ENCODE measurements at regions not wholly inside any gene's neighbourhood (a gene's known extent, or its start where the extent isn't known, plus 50 kb on each side); places are given as distances from the start of the nearest gene placed in this dataset.
A peak's percentile ranks its signal among the peaks of the same experiment; 100 is the strongest.

DNA sequence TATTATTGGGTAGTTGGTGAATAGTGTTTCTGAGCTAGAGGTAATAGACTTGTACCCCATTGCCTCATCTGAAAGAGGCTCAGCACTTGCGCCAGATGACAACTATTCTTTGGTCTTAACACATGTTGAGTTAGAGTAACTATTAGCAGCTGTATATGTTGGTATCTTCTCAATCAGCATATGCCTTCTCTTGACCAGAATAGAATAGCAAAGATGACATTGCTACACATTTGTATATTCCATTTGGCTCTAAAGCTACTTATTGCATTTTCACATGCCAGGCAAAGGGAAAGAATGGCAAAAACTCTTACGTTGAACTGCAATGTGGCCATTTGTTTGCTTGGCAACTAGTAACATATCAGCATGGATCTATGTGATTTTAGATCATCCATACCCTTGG is 173.8 kb upstream of the AGR3 start:
- H3K27me3 ChIP-seq (replicated peaks; ENCODE audit: insufficient read depth): no peaks in the 10 kb centered on the region
- H3K4me2 ChIP-seq (ENCODE audit: unreplicated experiment): no peak overlapping the region
- no peaks in the 10 kb centered on the region for H4K20me1 ChIP-seq (ENCODE audit: insufficient read depth)
- H3K36me3 ChIP-seq (ENCODE audit: low read depth): no peaks in the 10 kb centered on the region
- in situ Hi-C loops (cut with MboI): no loop called here
- H3K4me3 ChIP-seq: no peak overlapping the region
- no peak overlapping the region for H2AFZ ChIP-seq
- WGBS, 2 experiments (ENCODE audit: low coverage in 1 of 2, low lambda C conversion rate in 2 of 2, missing lambda C conversion rate in 2 of 2): 97 to 100% methylated on average over 2 of the region's 2 CpGs
- H3K9me2 ChIP-seq (ENCODE audit: insufficient read depth): no peaks in the 10 kb centered on the region
- H3F3A ChIP-seq (ENCODE audit: insufficient read depth): no peaks in the 10 kb centered on the region
- no peaks in the 10 kb centered on the region for H3K79me2 ChIP-seq (ENCODE audit: insufficient read depth)
- no peak for DNase-seq
- peaks cover 19% of the 10 kb centered on the region for H3K4me1 ChIP-seq (ENCODE audit: insufficient read depth)
- no peaks in the 10 kb centered on the region for H3K9me3 ChIP-seq (ENCODE audit: low read depth)
- no peak overlapping the region for H3K9ac ChIP-seq
- no peak overlapping the region for H3K27ac ChIP-seq
- TF ChIP-seq EZH2 (IDR thresholded peaks at IDR 0.05; ENCODE audit: insufficient read depth, poor library complexity, severe bottlenecking): no peak
- TF ChIP-seq EZH2phosphoT487 (IDR thresholded peaks at IDR 0.05; ENCODE audit: insufficient read depth, low read depth): no peak

DNA sequence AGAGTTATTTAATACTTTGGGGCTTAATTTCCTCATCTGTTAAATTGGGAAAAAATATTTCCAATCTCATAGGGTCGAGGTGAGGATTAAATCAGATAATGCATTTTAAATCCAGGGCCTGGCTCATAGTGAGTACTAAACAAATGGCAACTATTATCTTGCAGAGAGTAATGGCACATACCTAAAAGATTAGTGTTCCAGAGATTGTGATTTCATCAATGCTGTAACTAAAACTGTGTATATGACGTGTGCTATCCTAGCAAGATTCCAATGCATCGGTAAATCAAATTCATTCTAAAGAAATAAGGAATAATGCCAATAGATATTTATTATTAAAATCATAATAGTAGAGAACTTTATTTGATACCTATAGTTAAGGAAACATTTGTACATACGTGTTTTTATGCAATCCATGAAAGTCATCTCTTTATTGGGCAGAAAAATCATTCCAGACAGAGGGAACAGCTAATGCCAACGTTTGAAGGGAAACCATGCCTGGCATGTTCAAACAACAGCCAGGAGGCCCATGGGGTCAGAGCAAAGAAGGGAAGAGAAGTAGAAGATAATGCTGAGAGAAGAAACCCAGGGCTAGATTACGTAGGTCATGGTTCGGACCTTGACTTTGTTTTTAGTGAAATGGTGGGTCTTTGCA is 174.8 kb upstream of the AGR3 start:
- in situ Hi-C loops (cut with MboI): no loop called here
- no peak for TF ChIP-seq EZH2phosphoT487 (IDR thresholded peaks at IDR 0.05; ENCODE audit: insufficient read depth, low read depth)
- no peak for TF ChIP-seq EZH2 (IDR thresholded peaks at IDR 0.05; ENCODE audit: insufficient read depth, poor library complexity, severe bottlenecking)
- Histone ChIP-seq H3K9me3 (ENCODE audit: low read depth) (no peaks in the 10 kb centered on the region), H3K4me3 (no peak overlapping the region), H2AFZ (no peak overlapping the region), H3K9me2 (ENCODE audit: insufficient read depth) (no peaks in the 10 kb centered on the region), H3K4me2 (ENCODE audit: unreplicated experiment) (no peak overlapping the region), H3K9ac (no peak overlapping the region), H3K36me3 (ENCODE audit: low read depth) (no peaks in the 10 kb centered on the region), H3K27me3 (replicated peaks; ENCODE audit: insufficient read depth) (no peaks in the 10 kb centered on the region), H3K4me1 (ENCODE audit: insufficient read depth) (peaks cover 19% of the 10 kb centered on the region), H4K20me1 (ENCODE audit: insufficient read depth) (no peaks in the 10 kb centered on the region), H3K27ac (no peak overlapping the region), H3F3A (ENCODE audit: insufficient read depth) (no peaks in the 10 kb centered on the region), H3K79me2 (ENCODE audit: insufficient read depth) (no peaks in the 10 kb centered on the region)
- 68 to 73% methylated on average over 7 of the region's 7 CpGs for WGBS, 2 experiments (ENCODE audit: low coverage in 1 of 2, low lambda C conversion rate in 2 of 2, missing lambda C conversion rate in 2 of 2)
- peak; percentile 46 for DNase-seq

DNA sequence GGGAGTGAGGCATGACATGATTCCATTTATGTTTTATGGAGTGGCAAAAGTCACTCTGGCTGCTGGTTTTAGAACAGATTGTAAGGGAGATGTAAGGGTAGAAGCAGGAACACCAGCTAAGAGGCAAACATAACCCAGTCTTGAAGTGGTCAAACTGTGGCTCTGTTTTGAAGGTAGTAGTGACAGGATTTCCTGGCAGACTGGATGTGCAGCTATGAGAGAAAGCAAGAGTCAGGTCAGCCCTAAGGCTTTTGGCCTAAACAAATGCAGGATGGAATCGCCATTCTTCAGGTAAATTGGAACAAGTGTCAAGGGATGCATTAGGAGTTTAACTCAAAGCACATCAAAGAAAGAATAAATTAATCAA is 175.3 kb upstream of the AGR3 start:
- Histone ChIP-seq H3K27ac (no peak overlapping the region), H3K36me3 (ENCODE audit: low read depth) (no peaks in the 10 kb centered on the region), H3K27me3 (replicated peaks; ENCODE audit: insufficient read depth) (no peaks in the 10 kb centered on the region), H3K4me3 (no peak overlapping the region), H3K9me2 (ENCODE audit: insufficient read depth) (no peaks in the 10 kb centered on the region), H3K9me3 (ENCODE audit: low read depth) (no peaks in the 10 kb centered on the region), H3K4me1 (ENCODE audit: insufficient read depth) (peaks cover 19% of the 10 kb centered on the region), H4K20me1 (ENCODE audit: insufficient read depth) (no peaks in the 10 kb centered on the region), H3K4me2 (ENCODE audit: unreplicated experiment) (no peak overlapping the region), H3K79me2 (ENCODE audit: insufficient read depth) (no peaks in the 10 kb centered on the region), H2AFZ (no peak overlapping the region), H3K9ac (no peak overlapping the region), H3F3A (ENCODE audit: insufficient read depth) (no peaks in the 10 kb centered on the region)
- TF ChIP-seq EZH2phosphoT487 (IDR thresholded peaks at IDR 0.05; ENCODE audit: insufficient read depth, low read depth) (no peak), EZH2 (IDR thresholded peaks at IDR 0.05; ENCODE audit: insufficient read depth, poor library complexity, severe bottlenecking) (no peak)
- 90 to 95% methylated on average over 1 of the region's 1 CpG for whole genome bisulfite sequencing, 2 experiments (ENCODE audit: low coverage in 1 of 2, low lambda C conversion rate in 2 of 2, missing lambda C conversion rate in 2 of 2)
- in situ Hi-C loops (cut with MboI): no loop called here
- no peak for DNase-seq

DNA sequence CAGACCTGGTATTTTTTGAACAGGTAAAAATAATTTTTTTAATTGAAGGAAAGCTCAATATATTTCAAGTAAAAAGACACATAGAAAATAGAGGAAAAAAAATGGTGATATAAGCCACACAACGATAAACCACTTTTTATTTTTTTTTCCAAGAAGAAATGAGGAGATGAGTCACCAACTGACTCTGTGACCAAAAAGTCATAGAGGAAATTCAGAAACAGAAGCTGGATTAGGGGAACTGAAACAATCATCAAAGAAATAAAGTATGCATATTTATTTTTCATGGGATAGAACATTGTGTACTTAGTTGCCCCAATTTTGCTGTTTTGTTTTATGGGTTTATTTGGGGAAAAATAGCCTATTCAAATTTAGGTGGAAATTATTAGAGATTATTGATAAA is 176.8 kb upstream of the AGR3 start:
- H3K9me2 ChIP-seq (ENCODE audit: insufficient read depth): no peaks in the 10 kb centered on the region
- no peak overlapping the region for H3K9ac ChIP-seq
- in situ Hi-C loops (cut with MboI): no loop called here

DNA sequence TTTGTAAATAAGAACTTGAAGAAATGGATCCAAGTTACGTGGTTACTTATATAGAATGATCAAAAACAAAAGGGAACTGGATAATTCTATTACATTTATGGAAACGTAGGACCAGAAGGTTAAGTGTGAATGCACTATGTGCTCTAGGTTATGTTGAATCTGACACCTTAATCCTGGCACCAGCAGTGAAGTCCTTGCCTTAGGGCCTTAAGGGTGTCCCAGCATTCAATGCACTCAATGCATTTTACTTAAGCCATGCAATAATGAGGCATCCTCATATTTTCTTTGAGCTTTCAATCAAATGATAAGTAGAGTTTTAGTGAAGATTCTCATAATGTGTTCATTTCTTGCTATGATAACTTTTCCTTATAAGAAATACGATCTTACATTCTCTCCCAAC is 178.3 kb upstream of the AGR3 start:
- in situ Hi-C loops (cut with MboI): no loop called here
- no peak overlapping the region for H3K9ac ChIP-seq
- H3K4me3 ChIP-seq: no peak overlapping the region
- H3K36me3 ChIP-seq (ENCODE audit: low read depth): no peaks in the 10 kb centered on the region
- no peaks in the 10 kb centered on the region for H3F3A ChIP-seq (ENCODE audit: insufficient read depth)
- DNase-seq: no peak
- H3K4me2 ChIP-seq (ENCODE audit: unreplicated experiment): no peak overlapping the region
- H3K79me2 ChIP-seq (ENCODE audit: insufficient read depth): no peaks in the 10 kb centered on the region
- peaks cover 22% of the 10 kb centered on the region for H3K4me1 ChIP-seq (ENCODE audit: insufficient read depth)
- H2AFZ ChIP-seq: no peak overlapping the region
- TF ChIP-seq EZH2phosphoT487 (IDR thresholded peaks at IDR 0.05; ENCODE audit: insufficient read depth, low read depth) (no peak), EZH2 (IDR thresholded peaks at IDR 0.05; ENCODE audit: insufficient read depth, poor library complexity, severe bottlenecking) (no peak)
- no peaks in the 10 kb centered on the region for H3K9me2 ChIP-seq (ENCODE audit: insufficient read depth)
- no peaks in the 10 kb centered on the region for H4K20me1 ChIP-seq (ENCODE audit: insufficient read depth)
- no peaks in the 10 kb centered on the region for H3K9me3 ChIP-seq (ENCODE audit: low read depth)
- H3K27me3 ChIP-seq (replicated peaks; ENCODE audit: insufficient read depth): no peaks in the 10 kb centered on the region
- WGBS, 2 experiments (ENCODE audit: low coverage in 1 of 2, low lambda C conversion rate in 2 of 2, missing lambda C conversion rate in 2 of 2): 91 to 96% methylated on average over 3 of the region's 3 CpGs
- no peak overlapping the region for H3K27ac ChIP-seq

More for the DNA sequence above, 176.8 kb upstream of the AGR3 start:
- Histone ChIP-seq H3K4me3 (no peak overlapping the region), H3K36me3 (ENCODE audit: low read depth) (no peaks in the 10 kb centered on the region), H3K9me3 (ENCODE audit: low read depth) (no peaks in the 10 kb centered on the region), H3F3A (ENCODE audit: insufficient read depth) (no peaks in the 10 kb centered on the region), H4K20me1 (ENCODE audit: insufficient read depth) (no peaks in the 10 kb centered on the region), H3K4me2 (ENCODE audit: unreplicated experiment) (peak overlapping the region; percentile 24), H3K27me3 (replicated peaks; ENCODE audit: insufficient read depth) (no peaks in the 10 kb centered on the region), H3K4me1 (ENCODE audit: insufficient read depth) (peaks cover 22% of the 10 kb centered on the region), H3K27ac (no peak overlapping the region), H2AFZ (no peak overlapping the region), H3K79me2 (ENCODE audit: insufficient read depth) (no peaks in the 10 kb centered on the region)
- TF ChIP-seq EZH2phosphoT487 (IDR thresholded peaks at IDR 0.05; ENCODE audit: insufficient read depth, low read depth): no peak
- no peak for TF ChIP-seq EZH2 (IDR thresholded peaks at IDR 0.05; ENCODE audit: insufficient read depth, poor library complexity, severe bottlenecking)
- DNase-seq: peak; percentile 73
- 0 to 17% methylated on average over 1 of the region's 1 CpG for WGBS, 2 experiments (ENCODE audit: low coverage in 1 of 2, low lambda C conversion rate in 2 of 2, missing lambda C conversion rate in 2 of 2)
